ENCODE measurements at regions not wholly inside any gene's neighbourhood (a gene's known extent, or its start where the extent isn't known, plus 50 kb on each side); places are given as distances from the start of the nearest gene placed in this dataset.

GRCh38 chr7:50860598-50860997 is 77.9 kb upstream of the GRB10 start:
- DNase-seq (no peak), ATAC-seq (no peak)
- no peaks in the 10 kb centered on the region for H3K36me3 ChIP-seq
- in situ Hi-C loops (cut with MboI; ENCODE audit: low sequenced_read_pairs in 4 of 4), result no loop called here
- H3K9me3 ChIP-seq, result no peaks in the 10 kb centered on the region
- intact Hi-C loops (cut with DNase I; ENCODE audit: low total_unique reads), result no loop called here
- no peak overlapping the region for H3K4me3 ChIP-seq
- H3K27me3 ChIP-seq, result no peaks in the 10 kb centered on the region
- H3K4me1 ChIP-seq, result no peaks in the 10 kb centered on the region
- no peak overlapping the region for H3K27ac ChIP-seq
- TF ChIP-seq CTCF (IDR thresholded peaks at IDR 0.05 in 4 of 5, conservative IDR thresholded peaks at IDR 0.05 in 1 of 5), result no peak
- TF ChIP-seq POLR2A (IDR thresholded peaks at IDR 0.05), result no peak

GRCh38 chr7:50860174-50860573 is 77.5 kb upstream of the GRB10 start:
- Histone ChIP-seq H3K4me3 (no peak overlapping the region), H3K36me3 (no peaks in the 10 kb centered on the region), H3K4me1 (no peaks in the 10 kb centered on the region), H3K9me3 (no peaks in the 10 kb centered on the region), H3K27me3 (no peaks in the 10 kb centered on the region), H3K27ac (no peak overlapping the region)
- in situ Hi-C loops (cut with MboI; ENCODE audit: low sequenced_read_pairs in 4 of 4), result no loop called here
- no peak for DNase-seq
- intact Hi-C loops (cut with DNase I; ENCODE audit: low total_unique reads), result no loop called here
- ATAC-seq, result no peak
- no peak for TF ChIP-seq CTCF (IDR thresholded peaks at IDR 0.05 in 4 of 5, conservative IDR thresholded peaks at IDR 0.05 in 1 of 5)
- no peak for TF ChIP-seq POLR2A (IDR thresholded peaks at IDR 0.05)

GRCh38 chr7:50858528-50859245 is 76.0 kb upstream of the GRB10 start:
- no peak overlapping the region for H3K4me3 ChIP-seq
- intact Hi-C loops (cut with DNase I; ENCODE audit: low total_unique reads) (no loop called here), in situ Hi-C loops (cut with MboI; ENCODE audit: low sequenced_read_pairs in 4 of 4) (no loop called here)
- DNase-seq (no peak), ATAC-seq (no peak)
- H3K27me3 ChIP-seq, result no peaks in the 10 kb centered on the region
- no peak for TF ChIP-seq POLR2A (IDR thresholded peaks at IDR 0.05)
- TF ChIP-seq CTCF (IDR thresholded peaks at IDR 0.05 in 4 of 5, conservative IDR thresholded peaks at IDR 0.05 in 1 of 5), result no peak
- no peaks in the 10 kb centered on the region for H3K4me1 ChIP-seq
- H3K36me3 ChIP-seq, result no peaks in the 10 kb centered on the region
- H3K9me3 ChIP-seq, result no peaks in the 10 kb centered on the region
- no peak overlapping the region for H3K27ac ChIP-seq

GRCh38 chr7:50857804-50858489 is 75.3 kb upstream of the GRB10 start:
- ATAC-seq (no peak), DNase-seq (no peak)
- TF ChIP-seq POLR2A (IDR thresholded peaks at IDR 0.05) (no peak), CTCF (IDR thresholded peaks at IDR 0.05 in 4 of 5, conservative IDR thresholded peaks at IDR 0.05 in 1 of 5) (no peak)

More at GRCh38 chr7:50857804-50858489, 75.3 kb upstream of the GRB10 start:
- Histone ChIP-seq H3K27ac (no peak overlapping the region), H3K4me3 (no peak overlapping the region), H3K4me1 (no peaks in the 10 kb centered on the region), H3K9me3 (no peaks in the 10 kb centered on the region), H3K36me3 (no peaks in the 10 kb centered on the region), H3K27me3 (no peaks in the 10 kb centered on the region)
- intact Hi-C loops (cut with DNase I; ENCODE audit: low total_unique reads), result no loop called here
- in situ Hi-C loops (cut with MboI; ENCODE audit: low sequenced_read_pairs in 4 of 4), result no loop called here

All from gastrocnemius medialis (tissue), 4 donors.